Activated CD8-positive, alpha-beta T cell treated with anti-CD3 and anti-CD28 coated beads for 36 hours (primary cell): ENCODE measurements at regions not wholly inside any gene's neighbourhood (a gene's known extent, or its start where the extent isn't known, plus 50 kb on each side); places are given as distances from the start of the nearest gene placed in this dataset.
"Not testable (repeated sequence)": the region's sequence is repeated elsewhere in the genome, so short reads cannot be mapped to it uniquely, and the experiment has no call there.

ENCODE experiments used
- ATAC-seq: fragments of 200-7000 bp; cut with Tn5 transposase; one replicate; pipeline ENCODE4 v1.10.0; 2021; ENCODE audit warnings: mild to moderate bottlenecking, moderate library complexity
- CTCF ChIA-PET: fragments of 350-600 bp; sonication (Branson Sonifier 250); formaldehyde crosslinking; loops from one replicate; lab custom pipeline; 2021; ENCODE audit warnings: antibody characterized with exemption; lab: Charles Lee
- POLR2A ChIA-PET: fragments of 350-600 bp; sonication (Branson Sonifier 250); formaldehyde crosslinking; loops from one replicate; lab custom pipeline; 2021; ENCODE audit warnings: antibody characterized with exemption; lab: Charles Lee
- DNase-seq: peaks from one replicate; pipeline ENCODE4 v3.0.0-alpha.2; 2020
- H3K27ac Mint-ChIP-seq: one replicate; pipeline ENCODE4 v1.8.0; 2021; ENCODE audit warnings: mild to moderate bottlenecking, mixed read lengths
- H3K27me3 Mint-ChIP-seq: one replicate; pipeline ENCODE4 v1.8.0; 2021; ENCODE audit warnings: mixed read lengths
- H3K36me3 Mint-ChIP-seq: one replicate; pipeline ENCODE4 v1.8.0; 2021; ENCODE audit warnings: low read depth, mixed read lengths
- H3K4me1 Mint-ChIP-seq: one replicate; pipeline ENCODE4 v1.8.0; 2021; ENCODE audit warnings: low read depth, mixed read lengths
- H3K4me3 Mint-ChIP-seq: one replicate; pipeline ENCODE4 v1.8.0; 2021; ENCODE audit warnings: mild to moderate bottlenecking, moderate library complexity, mixed read lengths
- H3K9me3 Mint-ChIP-seq: one replicate; pipeline ENCODE4 v1.8.0; 2021; ENCODE audit warnings: mixed read lengths
- CTCF ChIP-seq: fragments of 200-600 bp; IDR thresholded peaks from one replicate; pipeline ENCODE4 v1.8.0; 2022; ENCODE audit warnings: antibody characterized with exemption, mild to moderate bottlenecking
- intact Hi-C: fragments of 100-400 bp; cut with micrococcal nuclease; formaldehyde crosslinking; loops from one replicate; pipeline ENCODE4 v1.10.0; 2022

- no peaks in the 10 kb centered on the region for H3K9me3 Mint-ChIP-seq
- no peaks in the 10 kb centered on the region for H3K4me1 Mint-ChIP-seq
- no peak overlapping the region for H3K27ac Mint-ChIP-seq
- CTCF ChIA-PET: no interaction called here
- no peaks in the 10 kb centered on the region for H3K27me3 Mint-ChIP-seq
- TF ChIP-seq CTCF: no peak
- intact Hi-C loops: no loop called here
- ATAC-seq (no peak), DNase-seq (no peak)
- no peaks in the 10 kb centered on the region for H3K36me3 Mint-ChIP-seq
- POLR2A ChIA-PET: interaction anchor here (0.6 kb wide), 1 partner anchor 46 kb away, joined by 4 read pairs; no protein-coding TSS in a partner anchor
- no peak overlapping the region for H3K4me3 Mint-ChIP-seq
Measured at GRCh38 chr6:76768556-76768955, 694.7 kb downstream of the HTR1B start.

- no peak overlapping the region for H3K27ac Mint-ChIP-seq
- H3K27me3 Mint-ChIP-seq: no peaks in the 10 kb centered on the region
- POLR2A ChIA-PET: no interaction called here
- H3K9me3 Mint-ChIP-seq: peaks cover 4% of the 10 kb centered on the region
- ATAC-seq (no peak), DNase-seq (no peak)
- no peaks in the 10 kb centered on the region for H3K36me3 Mint-ChIP-seq
- no peak for TF ChIP-seq CTCF
- CTCF ChIA-PET: no interaction called here
- intact Hi-C loops: no loop called here
- H3K4me1 Mint-ChIP-seq: no peaks in the 10 kb centered on the region
- H3K4me3 Mint-ChIP-seq: no peak overlapping the region
Measured at GRCh38 chr6:76764057-76764456, 691.6 kb upstream of the IMPG1 start.

GRCh38 chr6:76752841-76753240 is 680.4 kb upstream of the IMPG1 start:
- Mint-ChIP-seq H3K36me3 (no peaks in the 10 kb centered on the region), H3K4me1 (no peaks in the 10 kb centered on the region), H3K27me3 (no peaks in the 10 kb centered on the region), H3K9me3 (peaks cover 5% of the 10 kb centered on the region), H3K4me3 (no peak overlapping the region), H3K27ac (no peak overlapping the region)
- ATAC-seq: no peak
- TF ChIP-seq CTCF: no peak
- ChIA-PET CTCF (no interaction called here), POLR2A (no interaction called here)
- no peak for DNase-seq
- intact Hi-C loops: no loop called here

GRCh38 chr6:76745388-76745787 is 672.9 kb upstream of the IMPG1 start:
- H3K4me3 Mint-ChIP-seq, H3K4me1 Mint-ChIP-seq, intact Hi-C loops, H3K27me3 Mint-ChIP-seq, DNase-seq, ATAC-seq, POLR2A ChIA-PET, H3K36me3 Mint-ChIP-seq, H3K27ac Mint-ChIP-seq, CTCF ChIA-PET: not testable (repeated sequence)
- H3K9me3 Mint-ChIP-seq: peaks cover 12% of the 10 kb centered on the region

- POLR2A ChIA-PET: not testable (repeated sequence)
Measured at GRCh38 chr6:76744151-76744720, 671.8 kb upstream of the IMPG1 start.

GRCh38 chr6:76742919-76743318 is 670.5 kb upstream of the IMPG1 start:
- Mint-ChIP-seq H3K36me3 (no peaks in the 10 kb centered on the region), H3K27ac (no peak overlapping the region), H3K4me1 (no peaks in the 10 kb centered on the region), H3K27me3 (no peaks in the 10 kb centered on the region), H3K4me3 (no peak overlapping the region), H3K9me3 (peaks cover 16% of the 10 kb centered on the region)
- intact Hi-C loops: no loop called here
- no peak for TF ChIP-seq CTCF
- no peak for DNase-seq
- ChIA-PET CTCF (no interaction called here), POLR2A (no interaction called here)
- ATAC-seq: no peak

More at GRCh38 chr6:76744151-76744720, 671.8 kb upstream of the IMPG1 start:
- H3K4me3 Mint-ChIP-seq, intact Hi-C loops, H3K27ac Mint-ChIP-seq, CTCF ChIA-PET, ATAC-seq, H3K4me1 Mint-ChIP-seq, DNase-seq, H3K36me3 Mint-ChIP-seq, H3K27me3 Mint-ChIP-seq: not testable (repeated sequence)
- peaks cover 14% of the 10 kb centered on the region for H3K9me3 Mint-ChIP-seq
